DMS114 treated with DMSO at 0.1 percent for 48 hours (cell line): ENCODE measurements at regions not wholly inside any gene's neighbourhood (a gene's known extent, or its start where the extent isn't known, plus 50 kb on each side); places are given as distances from the start of the nearest gene placed in this dataset.

Experiments used
- DNase-seq: peaks from one replicate; lab custom pipeline; 2025; ENCODE audit not compliant: unreplicated experiment; lab: John Stamatoyannopoulos, UW

- DNase-seq = no peak
Observed at GRCh38 chr1:34270181-34270580, 93.5 kb downstream of the C1orf94 start.

- no peak for DNase-seq
Observed at GRCh38 chr1:34272152-34272551, 95.4 kb downstream of the C1orf94 start.

- DNase-seq = no peak
Observed at GRCh38 chr1:34275150-34275549, 98.4 kb downstream of the C1orf94 start.

- no peak for DNase-seq
Observed at GRCh38 chr1:34276606-34277005, 99.9 kb downstream of the C1orf94 start.

- no peak for DNase-seq
Observed at GRCh38 chr1:34277150-34277549, 100.4 kb downstream of the C1orf94 start.

- DNase-seq = no peak
Observed at GRCh38 chr1:34278211-34278610, 101.5 kb downstream of the C1orf94 start.

GRCh38 chr1:34279971-34280370 is 103.3 kb downstream of the C1orf94 start:
- no peak for DNase-seq

- DNase-seq = no peak
Observed at GRCh38 chr1:34280509-34280908, 103.8 kb downstream of the C1orf94 start.

GRCh38 chr1:34283142-34283541 is 106.4 kb downstream of the C1orf94 start:
- DNase-seq = no peak

GRCh38 chr1:34286511-34286910 is 109.8 kb downstream of the C1orf94 start:
- no peak for DNase-seq

- no peak for DNase-seq
Observed at GRCh38 chr1:34290831-34291230, 114.1 kb downstream of the C1orf94 start.

- no peak for DNase-seq
Observed at GRCh38 chr1:34292472-34292871, 115.8 kb downstream of the C1orf94 start.

- no peak for DNase-seq
Observed at GRCh38 chr1:34296059-34296458, 119.4 kb downstream of the C1orf94 start.

- no peak for DNase-seq
Observed at GRCh38 chr1:34302798-34303197, 126.1 kb downstream of the C1orf94 start.

- DNase-seq = no peak
Observed at GRCh38 chr1:34303218-34303617, 126.5 kb downstream of the C1orf94 start.

- no peak for DNase-seq
Observed at GRCh38 chr1:34306568-34306967, 129.9 kb downstream of the C1orf94 start.

GRCh38 chr1:34312359-34312758 is 135.7 kb downstream of the C1orf94 start:
- DNase-seq = no peak

GRCh38 chr1:34315974-34316373 is 139.3 kb downstream of the C1orf94 start:
- DNase-seq = no peak

- no peak for DNase-seq
Observed at GRCh38 chr1:34316773-34317172, 140.1 kb downstream of the C1orf94 start.

- no peak for DNase-seq
Observed at GRCh38 chr1:34319218-34319617, 142.5 kb downstream of the C1orf94 start.

GRCh38 chr1:34320053-34320669 is 143.5 kb downstream of the C1orf94 start:
- no peak for DNase-seq

GRCh38 chr1:34322969-34323368 is 146.3 kb downstream of the C1orf94 start:
- DNase-seq = no peak

- no peak for DNase-seq
Observed at GRCh38 chr1:34324879-34325440, 148.3 kb downstream of the C1orf94 start.
